SK-N-SH treated with all-trans-retinoic acid at 6 μM for 48 hours (cell line): ENCODE measurements at regions not wholly inside any gene's neighbourhood (a gene's known extent, or its start where the extent isn't known, plus 50 kb on each side); places are given as distances from the start of the nearest gene placed in this dataset.

Source experiments
- ARNTL ChIP-seq: fragments of 450-650 bp; formaldehyde crosslinking; IDR thresholded peaks from 2 replicates; pipeline ENCODE4 v1.5.0; 2020; ENCODE audit warnings: low read depth, mild to moderate bottlenecking, moderate library complexity, borderline replicate concordance
- TF ChIP-seq, protein P1 (sequence below): fragments of 250-450 bp; sonication (Bioruptor Pico); IDR thresholded peaks from 2 replicates; pipeline ENCODE4 v1.8.0; 2021; ENCODE audit warnings: low read depth, mild to moderate bottlenecking, moderate library complexity, borderline replicate concordance
- TF ChIP-seq, protein P2 (sequence below): fragments of 250-450 bp; sonication (Bioruptor Pico); IDR thresholded peaks from 2 replicates; pipeline ENCODE4 v1.5.1; 2020; ENCODE audit warnings: low read depth, mild to moderate bottlenecking, moderate library complexity

DNA sequence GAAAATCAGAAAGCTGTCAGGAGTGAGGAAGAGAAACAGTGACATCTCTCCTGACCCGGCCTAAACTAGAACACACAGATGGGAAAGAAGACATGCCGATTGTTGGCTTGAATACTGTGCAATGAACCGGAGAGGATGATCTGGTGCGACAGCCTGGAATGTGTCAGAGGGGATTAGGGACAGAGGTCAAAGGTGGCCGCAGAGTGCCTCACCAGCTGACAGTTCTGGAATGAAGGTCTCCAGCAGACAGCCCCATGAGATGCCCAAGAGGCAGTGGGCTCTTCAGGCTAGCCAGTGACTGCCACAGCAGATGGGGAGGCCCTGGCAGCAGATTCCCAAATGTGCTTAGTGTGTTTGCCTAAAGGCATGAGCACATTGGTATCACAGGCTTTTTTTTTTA, 623.2 kb downstream of the CDH8 start:
- TF ChIP-seq, protein P1, sequence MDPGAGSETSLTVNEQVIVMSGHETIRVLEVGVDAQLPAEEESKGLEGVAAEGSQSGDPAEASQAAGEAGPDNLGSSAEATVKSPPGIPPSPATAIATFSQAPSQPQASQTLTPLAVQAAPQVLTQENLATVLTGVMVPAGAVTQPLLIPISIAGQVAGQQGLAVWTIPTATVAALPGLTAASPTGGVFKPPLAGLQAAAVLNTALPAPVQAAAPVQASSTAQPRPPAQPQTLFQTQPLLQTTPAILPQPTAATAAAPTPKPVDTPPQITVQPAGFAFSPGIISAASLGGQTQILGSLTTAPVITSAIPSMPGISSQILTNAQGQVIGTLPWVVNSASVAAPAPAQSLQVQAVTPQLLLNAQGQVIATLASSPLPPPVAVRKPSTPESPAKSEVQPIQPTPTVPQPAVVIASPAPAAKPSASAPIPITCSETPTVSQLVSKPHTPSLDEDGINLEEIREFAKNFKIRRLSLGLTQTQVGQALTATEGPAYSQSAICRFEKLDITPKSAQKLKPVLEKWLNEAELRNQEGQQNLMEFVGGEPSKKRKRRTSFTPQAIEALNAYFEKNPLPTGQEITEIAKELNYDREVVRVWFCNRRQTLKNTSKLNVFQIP (CRISPR knock-in tag), result no peak
- TF ChIP-seq, protein P2, sequence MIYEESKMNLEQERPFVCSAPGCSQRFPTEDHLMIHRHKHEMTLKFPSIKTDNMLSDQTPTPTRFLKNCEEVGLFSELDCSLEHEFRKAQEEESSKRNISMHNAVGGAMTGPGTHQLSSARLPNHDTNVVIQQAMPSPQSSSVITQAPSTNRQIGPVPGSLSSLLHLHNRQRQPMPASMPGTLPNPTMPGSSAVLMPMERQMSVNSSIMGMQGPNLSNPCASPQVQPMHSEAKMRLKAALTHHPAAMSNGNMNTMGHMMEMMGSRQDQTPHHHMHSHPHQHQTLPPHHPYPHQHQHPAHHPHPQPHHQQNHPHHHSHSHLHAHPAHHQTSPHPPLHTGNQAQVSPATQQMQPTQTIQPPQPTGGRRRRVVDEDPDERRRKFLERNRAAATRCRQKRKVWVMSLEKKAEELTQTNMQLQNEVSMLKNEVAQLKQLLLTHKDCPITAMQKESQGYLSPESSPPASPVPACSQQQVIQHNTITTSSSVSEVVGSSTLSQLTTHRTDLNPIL (CRISPR knock-in tag), result no peak
- TF ChIP-seq ARNTL, result no peak
